ENCODE measurements at regions not wholly inside any gene's neighbourhood (a gene's known extent, or its start where the extent isn't known, plus 50 kb on each side); places are given as distances from the start of the nearest gene placed in this dataset.
"Not testable (repeated sequence)": the region's sequence is repeated elsewhere in the genome, so short reads cannot be mapped to it uniquely, and the experiment has no call there.

GRCh38 chr11:67768001-67768730 lies 93.7 kb upstream of the ALDH3B2 start:
- not testable (repeated sequence) for DNase-seq

- DNase-seq, result not testable (repeated sequence)
Measured at GRCh38 chr11:67761211-67761610, 86.8 kb upstream of the ALDH3B2 start.

GRCh38 chr11:67759321-67759720 lies 84.9 kb upstream of the ALDH3B2 start:
- DNase-seq, result not testable (repeated sequence)

- not testable (repeated sequence) for DNase-seq
Measured at GRCh38 chr11:67758467-67758866, 84.0 kb upstream of the ALDH3B2 start.

GRCh38 chr11:67758009-67758408 lies 83.6 kb upstream of the ALDH3B2 start:
- not testable (repeated sequence) for DNase-seq

- not testable (repeated sequence) for DNase-seq
Measured at GRCh38 chr11:67753820-67754219, 79.4 kb upstream of the ALDH3B2 start.

GRCh38 chr11:67745181-67745726 lies 70.8 kb upstream of the ALDH3B2 start:
- no peak for DNase-seq

- not testable (repeated sequence) for DNase-seq
Measured at GRCh38 chr11:67744231-67744630, 69.8 kb upstream of the ALDH3B2 start.

- DNase-seq, result not testable (repeated sequence)
Measured at GRCh38 chr11:67738231-67738630, 63.8 kb upstream of the ALDH3B2 start.

GRCh38 chr11:67737562-67738080 lies 63.2 kb upstream of the ALDH3B2 start:
- not testable (repeated sequence) for DNase-seq

- no peak for DNase-seq
Measured at GRCh38 chr11:67732045-67732787, 57.8 kb upstream of the ALDH3B2 start.

GRCh38 chr11:67731583-67731982 lies 57.2 kb upstream of the ALDH3B2 start:
- DNase-seq, result no peak

GRCh38 chr11:67728163-67728571 lies 53.7 kb upstream of the ALDH3B2 start:
- not testable (repeated sequence) for DNase-seq

GRCh38 chr11:67727066-67728040 lies 52.9 kb upstream of the ALDH3B2 start:
- DNase-seq, result not testable (repeated sequence)
